NCI-H1694 (cell line): ENCODE measurements at regions not wholly inside any gene's neighbourhood (a gene's known extent, or its start where the extent isn't known, plus 50 kb on each side); places are given as distances from the start of the nearest gene placed in this dataset.

Source experiments
- DNase-seq: peaks from one replicate; lab custom pipeline; 2025; lab: John Stamatoyannopoulos, UW

DNA sequence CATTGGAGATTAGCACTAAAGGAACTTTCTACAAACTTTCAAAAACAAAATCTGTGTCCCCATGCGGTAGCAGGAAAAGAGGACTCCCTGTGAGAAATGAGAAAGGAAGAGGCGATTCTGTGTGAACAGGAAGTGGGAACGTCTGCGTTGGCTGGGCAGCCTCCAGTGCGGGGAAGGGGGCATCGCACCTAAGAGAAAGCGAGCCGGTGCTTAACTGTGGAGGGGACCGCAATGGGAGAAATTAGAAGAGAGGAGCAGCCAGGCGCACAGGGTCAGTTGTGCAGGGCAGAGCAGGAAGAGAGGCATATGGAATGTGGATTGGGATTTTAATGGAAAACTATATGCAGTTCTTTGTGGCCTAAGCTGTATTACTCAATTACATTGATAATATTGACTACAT, 77.4 kb upstream of the DOCK9 start:
- no peak for DNase-seq

DNA sequence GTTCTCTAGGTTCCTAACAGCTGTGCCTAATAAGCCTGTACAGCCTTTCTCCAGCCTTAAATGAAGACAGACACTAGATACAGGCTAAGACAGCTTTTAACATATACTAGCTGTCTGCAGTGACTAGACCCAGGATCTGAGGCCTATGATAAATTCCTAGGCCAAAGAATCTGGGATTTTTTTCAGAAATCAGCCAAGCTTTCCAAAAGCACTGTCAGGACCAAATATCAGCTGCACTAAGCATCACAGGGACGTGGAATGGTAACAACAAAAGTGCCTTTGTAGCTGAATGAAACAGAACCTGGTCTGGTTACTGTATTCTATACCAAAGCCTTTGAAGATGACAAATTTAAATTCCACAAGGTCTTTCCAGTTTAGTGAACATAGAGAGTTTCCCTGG, 77.9 kb upstream of the DOCK9 start:
- no peak for DNase-seq

DNA sequence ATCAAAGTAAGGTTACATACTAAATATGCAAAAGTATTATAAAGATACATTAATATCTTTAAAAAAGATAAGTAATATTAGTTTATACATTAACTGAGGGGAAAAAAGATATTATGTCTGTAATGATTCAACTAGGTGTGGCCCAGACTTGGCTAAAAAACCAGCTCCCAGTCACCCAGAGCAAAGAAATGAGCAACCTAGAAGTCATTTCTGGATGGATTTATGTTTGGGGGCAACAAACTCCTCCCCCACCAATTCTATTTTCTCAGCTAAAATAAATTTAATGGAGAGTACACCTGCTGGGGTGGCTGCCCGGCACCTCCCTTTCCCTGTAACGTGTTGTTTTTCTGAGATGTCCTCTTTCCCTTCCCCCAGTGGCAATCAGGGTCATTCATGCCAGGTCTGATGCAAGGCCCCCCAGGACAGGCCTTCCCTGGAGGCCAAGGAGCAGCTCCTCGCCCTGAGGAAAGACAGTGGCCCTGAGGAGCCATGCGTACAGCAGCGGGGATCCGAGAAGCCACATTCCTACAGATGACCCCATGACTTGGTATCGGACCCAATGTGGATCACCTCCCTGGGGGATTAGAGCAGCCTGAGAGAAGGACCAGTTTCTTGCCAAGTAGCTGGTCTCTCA, 78.6 kb upstream of the DOCK9 start:
- DNase-seq, result no peak

DNA sequence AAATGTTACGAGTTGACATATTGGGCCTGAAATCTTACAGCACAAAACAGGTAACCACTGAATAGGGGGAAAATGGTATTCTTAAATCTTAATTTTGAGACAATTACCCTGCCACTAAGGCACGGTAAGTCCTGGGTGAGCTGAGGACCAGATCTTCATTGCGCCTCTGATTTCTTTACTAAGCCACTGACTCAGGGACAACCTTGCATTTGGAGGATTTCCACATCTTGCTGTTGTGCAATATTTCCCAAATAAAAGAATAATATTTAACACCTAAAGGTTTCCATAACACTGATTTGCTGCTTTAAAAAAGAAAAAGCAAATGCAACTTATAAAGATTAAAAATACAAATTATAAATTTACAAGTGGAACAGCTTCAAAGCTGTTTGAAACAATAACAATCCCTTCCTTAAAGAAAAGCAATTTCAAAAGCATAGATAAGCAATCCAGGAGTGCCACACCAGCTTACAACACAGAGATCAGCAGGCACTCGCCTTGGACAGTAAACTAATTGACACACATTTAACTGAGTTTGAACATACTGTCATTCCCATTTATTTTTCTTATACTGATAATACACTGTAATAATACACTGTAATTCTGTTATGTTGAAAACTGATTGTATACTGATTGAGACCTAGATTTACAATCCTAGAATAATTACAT, 79.6 kb upstream of the DOCK9 start:
- no peak for DNase-seq

DNA sequence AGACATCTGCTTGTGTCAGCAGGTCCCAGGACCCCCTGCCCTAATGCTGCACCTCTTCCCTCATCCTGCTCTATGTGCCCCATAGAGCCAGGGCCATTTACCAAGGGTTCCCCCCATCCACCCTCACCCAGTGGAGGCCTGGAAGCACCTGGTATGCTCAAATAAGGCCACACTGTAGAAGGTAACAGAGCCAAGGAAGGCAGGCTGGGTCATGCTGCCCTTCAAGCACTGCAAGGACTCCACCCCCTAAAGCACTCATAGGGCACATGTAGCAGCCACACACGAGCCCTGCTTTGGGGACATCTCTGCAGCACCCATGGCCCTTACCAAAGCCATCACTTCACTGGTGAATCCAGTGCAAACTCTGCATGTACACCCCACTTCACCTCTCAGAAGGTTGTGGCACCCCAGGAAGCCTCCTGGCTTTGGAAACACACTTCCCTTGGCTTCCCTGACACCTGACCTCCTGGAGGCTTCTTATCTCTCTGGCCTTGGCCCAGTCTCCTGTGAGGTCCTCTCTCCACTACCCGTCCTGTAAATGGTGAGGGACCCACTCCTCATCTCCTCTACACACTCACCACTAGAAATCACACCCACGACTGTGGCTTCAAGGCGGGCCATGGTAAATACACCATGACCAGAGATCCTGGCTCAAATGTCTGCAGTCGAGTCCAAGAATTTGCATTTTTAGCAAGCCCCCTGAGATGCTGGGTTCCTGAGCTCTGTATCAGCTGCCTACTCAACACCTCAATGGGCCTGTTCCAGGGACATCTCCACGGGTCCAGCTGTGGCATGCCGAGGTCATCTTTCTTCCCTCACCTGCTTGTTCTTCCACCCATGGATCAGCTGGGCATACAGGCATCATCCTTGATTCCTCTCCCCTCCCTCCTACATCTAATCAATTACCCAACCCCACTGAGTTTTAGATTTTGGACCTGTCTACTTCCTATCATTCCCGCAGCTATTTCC, 80.9 kb upstream of the DOCK9 start:
- no peak for DNase-seq

DNA sequence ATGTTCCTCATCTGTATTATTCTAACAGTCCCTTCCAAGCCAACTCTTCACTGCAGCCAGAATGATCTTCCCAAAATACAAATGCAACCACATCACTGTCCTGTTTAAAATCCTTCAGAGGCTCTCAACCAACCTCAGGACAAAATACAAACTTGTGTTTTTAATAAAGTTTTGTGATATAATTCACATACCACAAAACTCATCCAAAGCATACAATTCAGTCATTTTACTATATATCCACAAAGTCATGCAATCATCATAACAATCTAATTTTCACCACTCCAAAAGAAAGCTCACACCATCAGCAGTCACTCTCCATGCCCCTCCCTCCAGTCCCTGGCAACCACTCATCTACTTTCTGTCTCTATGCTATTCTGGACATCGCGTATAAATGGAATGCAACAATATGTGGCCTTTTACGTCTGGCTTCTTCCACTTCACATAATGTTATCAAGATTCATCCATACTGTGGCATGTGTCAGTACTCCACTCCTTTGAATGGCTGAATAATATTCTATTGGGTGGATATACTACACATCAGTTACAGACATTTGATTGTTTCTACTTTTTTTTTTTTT, 81.7 kb upstream of the DOCK9 start:
- DNase-seq, result no peak

DNA sequence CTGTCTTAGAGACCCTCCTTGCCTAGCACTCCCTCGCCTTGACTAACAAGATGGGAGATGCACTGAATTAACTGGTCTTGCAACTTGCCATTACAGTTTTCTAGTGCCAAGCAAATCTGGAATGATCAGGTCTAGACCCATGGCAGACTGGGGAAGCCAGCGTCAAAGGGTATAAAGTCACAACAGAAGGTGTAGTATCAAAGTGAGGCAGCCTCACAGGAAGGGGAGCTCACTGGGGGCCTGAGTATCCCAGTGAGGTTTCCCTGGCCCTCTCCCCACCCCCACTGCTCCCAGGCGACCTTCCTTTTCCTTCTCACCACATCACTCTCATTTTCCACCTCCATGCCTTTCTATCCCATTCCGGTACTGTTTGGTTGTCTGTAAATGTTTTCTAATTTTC, 83.5 kb upstream of the DOCK9 start:
- no peak for DNase-seq

DNA sequence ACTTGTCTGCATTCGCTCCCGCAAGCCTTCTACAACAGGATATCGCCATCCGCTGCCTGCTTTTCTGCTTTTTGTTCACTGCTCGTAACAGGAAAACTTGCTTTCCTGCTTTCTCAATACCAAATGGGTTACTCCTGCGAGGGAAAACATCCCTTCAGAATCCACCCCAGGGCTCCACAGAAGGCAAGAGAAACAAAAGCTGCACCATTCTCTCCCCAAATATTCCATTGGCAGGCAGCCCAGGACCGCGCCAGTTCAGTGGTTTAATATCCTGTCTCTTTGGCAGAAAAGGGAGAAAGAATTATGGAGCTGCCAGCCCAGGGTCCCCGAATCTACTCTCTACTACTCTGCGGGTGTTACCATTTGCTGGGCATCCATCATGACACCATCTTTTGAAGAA, 84.7 kb upstream of the DOCK9 start:
- DNase-seq, result peak; percentile 87

DNA sequence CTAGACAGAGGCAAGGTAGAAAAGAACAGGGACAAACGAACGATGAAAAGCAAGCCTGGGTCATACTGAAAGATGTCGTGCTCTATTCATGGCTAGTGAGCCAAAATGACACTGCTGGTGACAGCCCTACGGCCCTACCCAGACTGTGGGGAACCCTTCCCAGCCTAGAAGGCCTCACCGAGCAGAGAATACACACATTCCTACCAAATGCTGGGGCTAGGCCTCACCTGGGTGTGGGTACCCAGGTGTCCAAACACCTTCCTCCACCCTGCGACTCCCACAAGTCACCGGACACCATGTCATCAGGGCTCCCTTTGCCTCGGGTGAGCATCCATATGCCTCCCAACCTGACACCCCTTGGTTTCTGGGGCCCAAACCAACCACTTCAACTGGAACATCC, 85.3 kb upstream of the DOCK9 start:
- DNase-seq, result no peak

DNA sequence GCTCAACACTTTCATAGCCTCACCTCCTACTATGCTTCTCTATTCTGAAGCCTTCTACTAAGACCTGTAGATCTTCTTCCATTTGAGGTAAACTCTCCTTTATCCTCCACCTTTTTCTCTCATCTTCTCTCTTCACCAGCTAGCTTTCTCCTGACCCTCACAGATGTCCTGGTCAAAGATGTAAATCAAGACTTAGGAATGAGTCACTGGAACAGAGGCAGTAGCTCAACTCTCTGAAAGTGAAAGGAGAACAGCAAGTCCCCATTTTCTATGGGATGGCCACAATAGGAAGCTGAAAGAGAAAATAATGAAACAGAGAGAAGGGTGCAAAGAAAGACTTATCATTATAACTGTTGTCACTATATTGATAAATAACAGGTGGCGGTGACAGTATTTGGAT, 86.1 kb upstream of the DOCK9 start:
- no peak for DNase-seq

DNA sequence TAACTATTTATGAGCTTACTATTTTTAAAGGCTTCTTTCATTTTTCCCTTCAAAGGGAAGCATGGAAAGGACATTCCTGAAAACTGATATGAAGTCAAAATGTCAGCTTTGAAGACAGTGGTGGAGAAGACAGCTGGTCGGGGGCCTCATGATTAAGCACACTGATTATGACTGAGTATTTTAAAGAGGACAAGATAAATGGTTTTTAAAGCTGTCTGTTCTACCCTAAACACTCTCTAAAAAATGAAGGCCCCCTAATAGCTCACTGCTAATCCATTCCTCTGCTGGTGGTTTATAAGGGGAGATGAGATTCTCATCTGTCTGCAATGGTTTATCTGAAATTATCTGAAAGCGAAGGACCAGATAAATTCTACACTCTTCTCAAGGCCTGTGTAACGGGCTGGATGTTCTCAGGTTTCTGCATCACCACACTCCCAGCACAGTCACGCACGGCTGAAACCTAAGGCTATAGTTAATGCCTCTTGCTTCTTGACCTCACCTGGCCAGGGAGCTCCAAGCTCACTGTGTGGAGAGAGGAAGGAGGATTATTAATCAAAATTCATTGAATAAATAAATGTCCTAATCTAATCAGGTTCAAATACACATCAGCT, 86.9 kb upstream of the DOCK9 start:
- no peak for DNase-seq

DNA sequence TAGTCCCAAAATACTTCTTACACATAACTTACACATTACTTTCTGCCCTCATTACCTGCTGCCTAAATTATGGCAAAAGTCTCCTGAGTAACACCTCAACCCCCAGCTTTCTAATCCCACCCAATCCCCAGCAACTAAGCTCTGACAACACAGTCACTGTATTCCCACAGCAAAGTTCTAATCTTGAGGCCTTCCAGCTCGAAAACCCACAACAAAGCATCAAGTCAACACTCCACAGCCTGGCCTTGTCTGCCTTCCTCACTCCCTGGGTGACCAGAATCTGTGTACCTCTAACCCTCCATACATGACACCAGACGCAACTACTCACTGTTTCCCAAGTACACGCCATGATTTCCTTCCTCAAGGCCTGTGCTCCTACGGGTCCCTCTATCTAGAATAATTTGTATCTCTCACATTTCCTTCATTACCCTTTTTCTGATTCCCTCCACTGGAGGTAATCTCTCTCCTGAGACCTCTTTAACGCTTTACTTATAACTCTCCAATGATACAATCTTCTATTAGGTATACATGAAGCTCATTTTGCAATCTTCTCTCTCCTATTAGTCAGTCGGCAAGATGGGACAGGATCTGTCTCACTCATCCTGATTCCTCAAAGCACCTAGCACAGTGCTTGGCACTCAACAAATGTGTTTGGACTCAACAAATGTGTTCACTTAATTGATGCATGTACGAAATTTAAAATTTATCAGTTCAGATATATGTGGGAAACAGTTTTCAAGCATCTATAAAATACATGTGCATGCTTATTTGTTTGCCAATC, 87.6 kb upstream of the DOCK9 start:
- no peak for DNase-seq

DNA sequence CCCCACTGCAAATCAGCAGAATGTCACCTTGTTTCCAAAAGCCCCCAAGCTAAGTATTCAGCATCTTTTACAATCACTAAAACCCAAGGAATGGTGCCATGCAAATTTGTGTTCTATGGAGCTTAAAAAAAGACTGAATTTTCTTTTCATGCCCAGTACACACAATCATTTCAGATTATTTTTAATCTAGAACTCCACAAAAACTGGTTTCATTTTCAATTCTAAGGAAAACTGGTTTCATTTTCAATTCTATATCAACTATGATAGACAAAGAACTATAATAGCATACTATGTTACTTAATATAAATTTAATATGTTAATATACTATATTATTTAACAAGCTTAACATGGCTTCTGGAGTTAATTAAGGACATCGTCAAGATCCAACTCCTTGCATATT, 88.4 kb upstream of the DOCK9 start:
- no peak for DNase-seq

DNA sequence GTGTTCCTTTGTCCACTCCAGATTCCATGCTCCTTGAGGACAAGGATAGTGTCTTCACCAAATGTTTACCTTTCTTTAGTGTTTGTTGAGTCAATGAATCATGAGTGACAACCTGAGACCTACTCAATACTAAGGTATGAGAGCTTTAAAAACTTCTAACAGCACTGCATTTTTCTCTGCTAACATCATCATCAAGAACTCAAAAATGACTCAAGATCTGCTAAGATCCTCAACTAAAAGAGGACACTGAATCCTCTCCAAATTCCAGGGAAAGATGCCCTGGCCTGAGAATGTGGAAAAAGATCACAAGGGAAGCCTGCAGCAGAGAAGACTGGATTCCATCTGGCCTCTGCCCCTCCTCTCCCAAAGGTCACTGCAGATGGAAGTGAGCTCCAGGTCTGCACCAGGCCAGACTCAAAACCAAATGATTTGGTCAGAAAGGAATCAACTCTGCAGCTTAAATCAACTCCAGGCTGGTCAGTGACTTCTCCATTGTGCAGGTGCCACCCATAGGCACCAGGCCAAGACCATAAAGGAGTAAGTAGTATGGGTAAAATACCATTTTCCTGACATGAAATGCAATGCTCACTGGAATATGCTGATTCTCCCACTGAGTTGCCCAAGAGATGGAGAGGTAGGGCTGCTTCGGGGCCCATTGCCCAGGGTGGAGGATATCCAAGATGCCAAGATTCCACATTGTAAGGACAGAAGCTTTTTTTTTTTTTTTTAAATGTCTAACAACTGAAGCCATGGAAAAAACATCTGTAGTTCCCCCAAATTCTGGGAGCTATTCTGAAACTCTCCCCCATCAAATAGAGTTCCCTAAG, 89.5 kb upstream of the DOCK9 start:
- no peak for DNase-seq

DNA sequence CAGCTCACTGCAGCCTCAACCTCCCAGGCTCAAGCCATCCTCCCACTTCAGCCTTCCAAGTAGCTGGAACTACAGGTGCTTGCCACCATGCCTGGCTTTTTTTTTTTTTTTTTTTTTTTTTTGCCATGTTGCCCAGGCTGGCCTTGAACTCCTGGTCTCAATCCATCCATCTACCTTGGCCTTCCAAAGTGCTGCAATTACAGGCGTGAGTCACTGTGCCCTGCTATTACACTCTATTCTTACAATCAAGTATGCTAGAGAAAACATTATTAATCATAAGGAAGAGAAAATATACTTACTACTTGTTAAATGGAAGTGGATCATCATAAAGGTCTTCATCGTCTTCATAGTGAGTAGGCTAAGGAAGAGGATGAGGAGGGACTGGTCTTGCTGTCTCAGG, 93.3 kb upstream of the DOCK9 start:
- no peak for DNase-seq

DNA sequence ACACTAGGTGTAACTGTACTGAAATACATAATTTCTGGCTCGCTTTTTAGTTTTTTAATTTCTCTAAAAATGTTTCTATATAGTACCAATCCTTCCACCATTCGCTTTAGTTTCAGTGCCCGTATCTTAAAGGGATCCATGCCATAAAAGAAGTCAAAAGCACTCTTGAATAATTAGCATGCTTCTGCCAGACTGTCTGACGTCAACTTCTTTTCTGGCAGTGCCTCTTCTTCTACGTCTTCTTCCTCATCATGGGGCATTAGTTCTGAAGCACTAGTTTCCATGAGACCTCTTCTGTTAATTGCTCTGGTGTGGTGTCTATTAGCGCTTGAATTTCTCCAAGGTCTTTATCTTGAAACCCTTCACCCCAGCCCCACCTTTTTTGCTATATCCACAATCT, 93.8 kb upstream of the DOCK9 start:
- no peak for DNase-seq

DNA sequence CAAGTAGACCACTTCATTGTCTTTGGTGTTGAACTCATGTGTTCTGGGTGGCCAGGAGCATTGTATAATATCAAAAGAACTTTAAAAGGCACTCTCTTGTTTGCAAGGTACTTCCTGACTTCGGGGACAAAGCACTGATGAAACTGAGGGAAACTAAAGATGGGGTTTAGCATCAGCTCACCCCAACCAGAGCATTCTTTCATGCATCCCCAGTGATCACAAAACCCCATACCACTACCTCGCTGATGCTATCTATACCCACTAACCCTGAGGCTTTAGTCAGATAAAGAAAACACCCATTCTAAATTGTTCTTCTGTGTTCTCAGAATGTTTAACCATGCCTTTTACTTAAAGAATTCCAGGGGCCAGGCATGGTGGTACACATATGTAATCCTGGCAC, 94.5 kb upstream of the DOCK9 start:
- no peak for DNase-seq

DNA sequence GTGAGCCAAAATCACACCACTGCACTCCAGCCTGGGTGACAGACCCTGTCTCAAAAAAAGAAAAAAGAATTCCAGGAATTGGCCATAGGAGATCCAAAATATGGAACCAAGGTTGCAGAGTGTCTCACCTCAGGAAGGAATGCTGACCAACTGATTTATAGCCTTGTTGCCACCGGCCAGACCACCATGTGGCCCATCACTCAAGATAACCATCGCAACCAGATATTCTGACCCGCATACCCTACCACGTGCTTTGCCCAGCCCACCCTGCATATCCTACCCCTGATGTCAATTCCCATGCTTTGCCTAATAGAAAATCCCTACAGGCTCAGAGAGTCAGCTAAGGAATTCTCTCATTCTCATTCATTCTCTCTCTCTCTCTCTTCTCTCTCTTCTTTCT, 95.1 kb upstream of the DOCK9 start:
- DNase-seq, result no peak

DNA sequence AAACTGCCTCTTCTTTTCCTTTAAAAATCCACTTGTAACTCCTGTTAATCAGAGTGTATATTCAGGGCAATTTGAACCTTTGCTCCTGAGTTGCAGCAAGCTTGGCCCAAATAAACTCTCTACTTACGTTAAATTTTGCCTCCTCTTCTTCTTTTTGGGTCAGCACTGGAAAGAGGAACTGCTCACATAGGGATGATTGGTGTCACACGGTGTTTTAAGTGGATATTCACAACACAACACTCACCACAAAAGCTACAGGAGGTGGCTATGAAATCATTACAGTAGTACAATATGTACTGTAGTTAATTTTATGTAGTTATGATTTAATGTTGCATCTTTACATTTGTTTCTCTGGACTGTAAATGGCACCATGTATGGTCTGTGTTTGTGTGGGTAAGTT, 96.8 kb upstream of the DOCK9 start:
- DNase-seq, result no peak
